Sigmoid colon (tissue), 4 donors: ENCODE measurements at regions not wholly inside any gene's neighbourhood (a gene's known extent, or its start where the extent isn't known, plus 50 kb on each side); places are given as distances from the start of the nearest gene placed in this dataset.

Source experiments
- CTCF ChIP-seq, 4 experiments: fragments of 450-650 bp in 3 of 4; fragments of 200-600 bp in 1 of 4; IDR thresholded peaks; one replicate each; pipeline ENCODE4 v1.5.1; 2016 to 2019; ENCODE audit warnings: antibody characterized with exemption in 4 of 4, mild to moderate bottlenecking in 3 of 4, moderate library complexity in 2 of 4
- EP300 ChIP-seq, 4 donors: sonication (generic); formaldehyde crosslinking; IDR thresholded peaks; one replicate each; pipeline ENCODE4 v1.6.1; 2017; ENCODE audit warnings: antibody characterized with exemption in 4 of 4

GRCh38 chr17:5665164-5665563 is 80.9 kb upstream of the NLRP1 start:
- TF ChIP-seq CTCF (IDR thresholded peaks at IDR 0.05) (no peak), EP300 (IDR thresholded peaks at IDR 0.05) (no peak)
